GM19455 (cell line): ENCODE measurements at regions not wholly inside any gene's neighbourhood (a gene's known extent, or its start where the extent isn't known, plus 50 kb on each side); places are given as distances from the start of the nearest gene placed in this dataset.
"Not testable (repeated sequence)": the region's sequence is repeated elsewhere in the genome, so short reads cannot be mapped to it uniquely, and the experiment has no call there.

ENCODE experiments used
- ATAC-seq: cut with Tn5 transposase; IDR thresholded peaks from one replicate; pipeline ENCODE4 v1.9.1; 2021; ENCODE audit not compliant: unreplicated experiment

DNA sequence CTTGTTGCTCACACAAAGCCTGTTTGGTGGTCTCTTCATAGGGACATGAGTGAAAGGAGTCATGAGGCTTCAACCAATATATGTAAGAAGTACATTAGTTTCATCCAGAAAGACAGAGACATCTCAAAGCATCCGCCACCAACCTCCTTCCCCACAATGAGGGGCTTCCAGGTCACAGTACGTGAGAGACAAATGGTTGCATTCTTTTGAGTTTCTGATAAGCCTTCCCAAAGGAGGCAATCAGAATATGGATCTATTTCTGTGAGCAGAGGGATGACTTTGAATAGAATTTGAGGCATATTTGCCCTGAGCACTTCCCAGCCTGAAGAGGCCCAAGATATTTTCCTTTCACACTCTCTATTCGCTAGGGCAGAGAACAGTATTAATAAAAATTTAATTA, 931.1 kb downstream of the FAM181B start:
- no peak for ATAC-seq

DNA sequence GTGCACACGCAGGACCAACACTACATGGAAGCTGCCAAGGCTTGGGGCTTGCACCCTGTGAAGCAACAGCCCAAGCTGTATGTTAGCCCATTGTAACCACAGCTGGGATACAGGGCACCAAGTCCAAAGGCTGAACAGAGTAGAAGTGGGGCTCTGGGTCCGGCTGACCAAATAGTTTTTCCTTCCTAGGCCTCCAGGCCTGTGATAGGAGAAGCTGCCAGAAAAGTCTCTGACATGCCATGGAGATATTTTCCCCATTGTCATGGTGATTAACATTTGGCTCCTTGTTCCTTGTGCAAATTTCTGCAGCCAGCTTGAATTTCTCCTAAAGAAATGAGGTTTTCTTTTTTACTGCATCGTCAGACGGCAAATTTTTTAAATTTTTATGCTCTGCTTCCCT, 941.2 kb downstream of the FAM181B start:
- no peak for ATAC-seq

DNA sequence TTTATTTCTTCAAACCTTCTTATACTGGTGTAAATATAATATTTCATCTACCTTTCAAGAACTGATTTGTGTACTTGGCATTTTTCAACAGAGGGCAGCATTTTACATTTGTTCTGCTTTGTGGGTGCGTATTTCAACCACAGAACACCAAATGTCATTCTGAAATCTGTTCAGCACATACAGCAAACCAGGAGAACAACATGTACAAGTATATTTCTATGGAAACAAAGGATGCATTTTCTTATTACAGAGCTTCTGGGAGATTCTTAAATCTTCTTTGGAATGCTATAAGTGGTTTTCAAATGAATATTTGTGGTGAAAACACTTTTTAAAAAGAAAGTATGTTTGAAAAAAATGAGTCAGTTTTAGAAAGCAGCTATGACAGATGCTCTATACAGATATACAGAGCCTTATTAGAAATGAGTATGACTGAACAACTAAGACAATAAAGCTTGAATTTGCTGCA, 946.0 kb downstream of the FAM181B start:
- no peak for ATAC-seq

DNA sequence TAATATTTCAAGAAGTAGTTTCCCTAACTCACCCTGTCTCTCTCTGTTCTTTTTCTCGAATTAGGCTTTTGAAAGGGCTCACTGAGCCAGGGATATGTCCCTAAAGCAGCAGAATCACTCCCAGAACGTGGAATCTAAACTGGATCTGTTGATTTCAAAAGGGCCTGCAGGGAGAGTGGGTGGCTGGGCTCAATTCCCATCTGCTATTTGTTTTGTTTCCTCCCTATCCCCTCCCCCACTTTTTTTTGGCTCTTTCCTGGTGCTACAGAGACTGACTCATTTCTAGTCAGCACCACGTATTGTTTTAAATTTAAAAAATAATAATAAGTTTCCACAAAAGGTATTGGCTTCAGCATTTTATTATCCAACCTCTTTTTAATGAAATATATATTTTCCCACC, 961.5 kb downstream of the FAM181B start:
- no peak for ATAC-seq

DNA sequence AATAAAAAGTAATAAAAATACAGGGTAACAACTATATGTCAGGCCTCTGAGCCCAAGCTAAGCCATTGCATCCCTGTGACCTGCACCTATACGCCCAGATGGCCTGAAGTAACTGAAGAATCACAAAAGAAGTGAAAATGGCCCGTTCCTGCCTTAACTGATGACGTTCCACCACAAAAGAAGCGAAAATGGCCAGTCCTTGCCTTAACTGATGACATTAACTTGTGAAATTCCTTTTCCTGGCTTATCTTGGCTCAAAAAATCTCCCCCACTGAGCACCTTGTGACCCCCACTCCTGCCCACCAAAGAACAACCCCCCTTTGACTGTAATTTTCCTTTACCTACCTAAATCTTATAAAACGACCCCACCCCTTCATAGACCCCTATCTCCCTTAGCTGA, 963.8 kb downstream of the FAM181B start:
- ATAC-seq: not testable (repeated sequence)

DNA sequence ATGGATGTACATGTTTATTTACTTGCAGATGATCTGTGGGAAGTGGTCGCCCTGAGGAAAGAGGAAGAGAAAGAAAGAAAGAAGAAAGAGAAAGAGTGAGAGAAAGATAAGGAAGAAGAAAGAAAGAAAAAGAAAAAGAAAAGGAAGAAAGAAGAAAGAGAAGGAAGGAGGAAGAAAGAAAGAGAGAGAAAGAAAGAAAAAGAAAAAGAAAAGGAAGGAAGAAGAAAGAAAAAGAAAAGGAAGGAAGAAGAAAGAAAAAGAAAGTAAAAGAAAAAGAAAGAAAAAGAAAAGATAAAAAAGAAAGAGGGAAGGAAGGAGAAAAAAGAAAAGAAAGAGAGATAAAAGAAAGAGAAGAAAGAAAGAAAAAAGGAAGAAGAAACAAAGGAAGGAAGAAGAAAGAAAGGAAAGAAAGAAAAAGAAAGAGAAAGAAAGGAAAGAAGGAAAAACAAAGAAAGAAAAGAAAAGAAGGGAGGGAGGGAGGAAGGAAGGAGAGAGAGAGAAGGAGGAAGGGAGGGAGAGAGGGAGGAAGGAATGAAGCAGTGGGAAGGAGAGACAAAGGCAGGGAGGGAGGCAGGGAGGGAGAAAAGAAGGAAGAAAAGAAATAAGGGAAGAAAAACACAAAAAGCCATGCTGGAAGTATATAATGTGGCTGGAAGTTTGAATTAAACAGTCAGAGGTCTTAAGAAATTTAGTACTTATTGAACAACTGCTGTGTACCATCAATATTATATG, 976.6 kb downstream of the FAM181B start:
- ATAC-seq: no peak

DNA sequence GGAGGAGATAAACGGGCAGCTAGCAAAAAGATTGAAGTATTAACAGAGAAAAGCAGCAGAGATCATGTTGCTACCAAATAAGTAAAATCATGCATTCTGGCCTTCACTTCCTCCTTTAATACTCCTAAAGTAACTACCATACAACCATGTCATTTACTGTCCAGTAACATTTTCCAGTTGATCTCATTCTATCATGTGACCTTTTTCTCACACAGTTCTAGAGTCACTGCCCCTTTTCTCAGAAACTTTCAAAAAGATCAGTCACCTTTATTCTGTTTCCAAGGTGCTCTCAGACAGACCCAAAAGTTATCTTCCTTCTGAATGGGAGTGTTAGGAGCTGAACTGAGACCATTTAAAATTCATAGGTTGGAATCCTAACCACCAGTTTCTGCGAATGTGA, 984.4 kb downstream of the FAM181B start:
- ATAC-seq: no peak

DNA sequence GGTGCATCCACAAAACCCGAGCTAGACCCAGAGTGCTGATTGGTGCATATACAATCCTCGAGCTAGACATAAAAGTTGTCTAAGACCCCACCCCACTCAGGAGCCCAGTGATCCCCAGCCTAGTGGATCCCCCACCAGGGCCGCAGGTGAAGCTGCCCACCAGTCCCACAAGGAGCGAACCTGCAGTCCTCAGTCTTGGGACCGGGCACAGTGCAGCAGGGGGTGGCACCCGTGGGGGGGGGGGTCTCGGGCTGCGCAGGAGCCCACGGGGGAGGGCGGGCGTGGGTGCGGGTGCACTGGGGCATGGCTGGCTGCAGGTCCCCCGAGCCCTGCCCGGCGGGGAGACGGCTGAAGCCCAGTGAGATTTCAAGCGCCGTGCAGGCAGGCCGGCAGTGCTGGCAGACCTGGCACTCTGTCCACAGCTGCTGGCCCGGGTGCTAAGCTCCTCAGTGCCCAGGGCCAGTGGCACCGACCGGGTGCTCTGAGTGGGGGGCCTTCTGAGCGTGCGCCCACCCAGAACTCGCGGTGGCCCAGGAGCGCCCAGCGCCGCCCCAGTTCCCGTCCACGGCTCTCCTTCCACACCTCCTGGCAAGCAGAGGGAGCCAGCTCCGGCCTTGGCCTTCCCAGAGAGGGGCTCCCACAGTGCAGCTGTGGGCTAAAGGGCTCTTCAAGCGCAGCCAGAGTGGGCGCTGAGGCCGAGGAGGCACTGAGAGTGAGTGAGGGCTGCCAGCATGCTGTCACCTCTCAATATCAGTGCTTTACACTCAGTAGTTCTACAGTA, 989.1 kb downstream of the FAM181B start:
- no peak for ATAC-seq

DNA sequence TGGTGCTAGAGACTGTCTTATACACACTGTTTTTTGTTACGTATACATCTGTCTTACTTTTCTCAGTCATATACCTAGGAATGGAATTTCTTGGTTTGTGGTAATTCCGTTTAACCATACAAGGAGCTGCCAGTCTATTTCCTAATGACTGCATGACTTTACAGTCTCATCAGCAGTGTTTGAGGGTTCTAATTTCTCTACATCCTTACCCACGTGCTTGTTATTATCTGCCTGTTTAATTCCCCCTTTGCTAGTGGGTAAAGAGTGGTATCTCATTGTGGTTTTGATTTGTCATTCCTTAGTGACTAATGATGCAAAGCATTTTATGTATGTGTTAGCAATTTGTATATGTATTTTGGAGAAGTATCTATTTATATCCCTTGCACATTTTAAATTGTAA, 1008.0 kb downstream of the FAM181B start:
- ATAC-seq: no peak

DNA sequence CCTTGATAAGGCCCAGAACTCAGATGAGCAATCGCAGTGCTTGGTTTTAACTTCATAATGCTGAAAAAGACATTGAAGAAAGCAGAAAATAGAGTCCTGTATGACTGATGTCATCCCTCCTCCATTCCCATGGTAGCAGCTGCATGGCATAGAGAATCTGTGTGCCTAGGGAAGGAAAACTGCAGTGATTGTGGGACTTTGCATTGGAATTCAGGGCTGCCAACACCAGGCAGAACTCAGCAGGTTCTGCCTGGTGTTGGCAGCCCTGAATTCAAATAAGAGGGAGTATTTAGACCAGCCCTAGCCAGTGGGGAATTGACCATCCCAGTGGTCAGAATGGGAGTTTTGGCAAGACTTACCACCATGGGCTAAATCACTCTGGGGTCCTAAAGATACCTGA, 1016.0 kb downstream of the FAM181B start:
- no peak for ATAC-seq

DNA sequence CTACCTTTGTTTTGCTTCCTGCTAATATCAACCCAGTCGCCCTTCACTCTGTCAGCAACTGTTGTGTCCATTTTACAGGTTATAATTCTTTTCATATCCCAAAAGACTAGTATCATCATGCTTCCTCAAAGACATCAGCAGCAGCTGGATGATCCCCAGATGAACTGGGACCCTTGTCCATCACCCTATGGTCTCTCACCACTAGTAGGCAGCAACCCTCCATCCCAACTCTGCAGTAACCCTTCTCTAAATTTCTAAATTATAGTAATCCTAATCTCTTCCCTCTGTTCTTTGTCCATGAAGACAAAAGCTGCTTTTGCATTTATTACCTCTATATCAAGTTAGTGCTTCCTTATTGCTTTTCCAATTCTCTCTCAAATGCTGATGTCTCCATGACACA, 1025.8 kb downstream of the FAM181B start:
- no peak for ATAC-seq

DNA sequence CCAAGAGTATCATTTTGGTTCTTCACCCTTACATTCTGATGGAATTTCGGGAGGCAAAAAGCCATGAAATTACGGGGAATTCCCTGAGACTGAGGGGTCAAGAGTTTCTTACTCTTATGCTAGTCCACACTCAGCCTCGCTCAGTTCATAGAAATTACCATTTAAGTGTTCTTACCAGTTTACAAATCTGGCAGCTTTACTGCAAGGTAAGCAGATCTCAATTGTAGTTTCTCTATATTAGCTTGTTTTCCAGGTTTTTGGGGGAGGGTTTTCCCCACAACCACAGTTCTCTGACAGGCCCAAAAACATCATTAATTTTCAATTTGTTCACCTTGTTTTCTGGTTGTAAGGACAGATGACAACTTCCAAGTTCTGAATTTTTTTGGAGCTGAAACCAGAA, 1028.4 kb downstream of the FAM181B start:
- ATAC-seq: no peak

DNA sequence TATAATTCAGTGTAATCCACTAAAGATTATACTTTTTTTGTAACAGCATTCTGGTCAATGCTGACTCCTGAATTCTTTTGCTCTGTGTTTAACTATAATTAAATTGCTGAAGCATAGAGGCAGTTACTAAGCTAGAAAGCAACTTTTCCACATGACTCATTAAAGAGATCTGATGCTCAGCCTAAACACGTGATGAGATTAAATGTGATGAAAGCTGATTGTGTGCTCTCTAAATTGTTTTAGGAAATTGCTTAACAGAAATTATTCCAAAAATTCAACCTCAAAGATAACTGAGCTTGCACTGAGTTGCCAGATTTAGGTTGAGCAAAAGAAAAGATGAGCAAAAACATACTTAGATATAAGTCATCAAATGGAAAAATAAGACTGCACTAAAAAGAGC, 1033.6 kb downstream of the FAM181B start:
- no peak for ATAC-seq

DNA sequence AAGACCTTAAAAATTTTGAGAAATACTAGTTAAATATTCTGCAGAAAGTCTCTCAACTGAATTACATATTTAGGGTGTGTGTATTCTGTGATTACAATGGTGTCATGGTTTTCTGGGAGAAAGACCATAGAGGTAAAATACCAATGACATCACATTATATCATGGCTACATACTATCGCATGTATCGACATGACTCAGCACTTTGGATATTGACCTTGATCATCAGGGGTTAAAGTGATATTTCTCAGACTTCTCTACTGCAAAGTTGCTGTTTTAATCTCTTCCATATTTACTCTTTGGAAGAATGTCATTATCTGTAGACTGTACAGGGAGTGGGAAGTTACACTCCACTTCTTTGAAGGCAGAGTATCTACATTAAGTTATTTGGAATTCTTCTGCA, 1046.6 kb downstream of the FAM181B start:
- ATAC-seq: no peak

DNA sequence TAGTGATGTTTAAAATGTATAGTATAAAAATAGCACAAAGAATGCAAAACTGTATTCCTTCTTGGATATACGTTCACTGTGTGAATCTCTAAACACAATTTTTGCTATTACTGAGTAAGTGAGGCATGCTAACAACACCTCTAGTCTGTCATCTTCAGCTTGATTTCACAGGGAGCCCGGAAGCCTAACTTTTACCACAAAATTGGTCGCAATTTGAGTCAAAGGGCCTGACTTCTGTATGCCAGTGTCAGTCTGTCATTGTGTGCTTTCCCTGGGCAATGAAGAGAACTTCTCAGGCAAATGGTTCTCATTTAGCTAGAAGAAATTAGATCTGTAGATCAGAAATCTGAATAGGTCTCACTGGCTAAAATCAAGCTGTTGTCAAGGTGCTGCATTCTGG, 1059.5 kb downstream of the FAM181B start:
- no peak for ATAC-seq

DNA sequence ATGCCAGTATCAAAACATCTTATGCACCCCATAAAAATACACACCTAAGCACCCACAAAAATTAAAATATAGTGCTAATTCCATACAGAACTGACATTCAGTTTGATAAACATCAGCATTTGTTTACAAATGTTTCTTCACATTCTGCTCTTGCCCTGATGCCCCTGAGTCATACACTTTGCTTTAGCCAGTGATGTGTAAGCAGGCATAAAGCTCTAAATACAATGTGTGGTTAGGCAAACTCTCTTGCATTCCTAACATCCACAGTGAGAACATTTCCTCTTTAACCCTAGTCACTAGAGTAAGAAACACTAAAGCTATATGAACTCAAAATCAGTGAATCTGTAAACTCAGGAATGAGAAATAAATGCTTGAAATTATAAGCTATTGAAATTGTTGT, 1060.7 kb downstream of the FAM181B start:
- ATAC-seq: no peak

DNA sequence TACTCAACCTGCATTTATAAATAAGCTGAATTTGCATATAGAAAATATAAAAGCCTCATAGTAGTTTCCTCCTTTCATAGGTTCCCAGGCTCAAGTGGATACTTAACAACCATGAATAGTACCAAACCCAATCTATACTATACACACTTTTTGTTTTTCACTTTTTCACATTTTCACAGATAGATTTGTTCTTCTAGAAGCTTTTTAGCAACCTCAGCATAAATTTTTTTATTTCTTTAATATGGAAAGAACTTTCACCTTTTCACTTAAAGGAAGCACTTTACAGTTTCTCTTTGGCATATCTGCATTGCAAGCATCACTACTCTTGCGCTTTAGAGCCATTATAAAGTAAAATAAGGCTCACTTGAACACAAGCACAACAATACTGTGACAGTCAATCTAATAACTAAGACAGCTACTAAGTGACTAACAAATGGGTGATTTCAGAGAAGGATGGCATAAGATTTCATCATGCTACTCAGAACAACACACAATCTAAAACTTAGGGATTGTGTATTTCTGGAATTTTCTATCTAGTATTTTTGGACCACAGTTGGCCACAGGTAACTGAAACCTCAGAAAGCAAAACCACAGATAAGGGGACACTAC, 1063.6 kb downstream of the FAM181B start:
- ATAC-seq: no peak

DNA sequence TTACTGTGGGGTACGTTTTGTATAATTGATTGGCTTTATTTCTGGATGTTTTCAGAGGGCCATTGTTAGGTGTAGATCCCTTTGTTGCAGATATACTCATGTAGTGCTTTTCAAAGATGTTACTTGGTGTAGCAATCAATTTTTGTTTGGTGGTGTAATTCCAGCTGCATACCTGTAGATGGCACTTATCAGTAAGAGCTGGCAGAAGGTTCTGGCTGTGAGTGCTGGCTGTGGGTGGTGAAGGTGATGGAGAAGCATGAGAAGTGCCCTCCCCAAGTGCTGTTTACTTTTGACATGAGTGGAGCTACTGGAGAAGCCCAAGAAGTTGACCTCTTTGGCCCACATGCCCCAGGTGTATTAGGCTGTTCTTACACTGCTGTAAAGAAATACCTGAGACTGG, 1074.9 kb downstream of the FAM181B start:
- ATAC-seq: peak; percentile 73

DNA sequence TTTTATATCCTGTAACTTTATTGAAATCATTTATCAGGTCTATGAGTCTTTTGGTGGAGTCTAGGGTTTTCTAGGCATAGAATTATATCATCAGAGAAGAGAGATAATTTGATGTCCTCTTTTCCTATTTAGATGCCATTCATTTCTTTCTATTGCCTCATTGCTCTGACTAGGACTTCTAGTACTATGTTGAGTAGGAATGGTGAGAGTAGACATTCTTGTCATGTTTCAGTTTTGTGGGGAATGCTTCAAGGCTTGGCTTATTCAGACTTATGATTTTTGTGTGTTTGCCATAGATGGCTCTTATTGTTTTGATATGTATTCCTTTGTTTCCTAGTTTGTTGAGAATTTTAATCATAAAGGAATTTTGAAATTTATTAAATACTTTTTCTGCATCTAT, 1078.3 kb downstream of the FAM181B start:
- no peak for ATAC-seq

DNA sequence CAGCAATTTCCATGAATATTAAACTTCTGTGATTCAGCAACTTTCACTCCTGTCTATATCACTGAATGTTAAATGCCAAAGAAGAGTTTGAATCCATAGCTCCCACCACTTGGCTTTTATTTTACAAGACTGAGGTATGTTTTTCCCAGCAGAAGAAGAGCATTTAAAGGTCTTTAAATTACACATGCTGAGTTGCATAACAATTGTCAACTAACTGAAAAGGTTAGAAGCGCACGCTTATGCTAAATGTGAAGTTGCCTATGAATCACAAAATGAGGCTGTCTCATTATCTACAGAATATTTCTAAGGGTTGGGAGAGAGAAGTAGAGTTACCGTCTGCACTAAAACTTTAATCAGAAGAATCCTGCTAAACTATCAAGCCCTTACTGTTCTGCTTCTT, 1086.3 kb downstream of the FAM181B start:
- no peak for ATAC-seq

DNA sequence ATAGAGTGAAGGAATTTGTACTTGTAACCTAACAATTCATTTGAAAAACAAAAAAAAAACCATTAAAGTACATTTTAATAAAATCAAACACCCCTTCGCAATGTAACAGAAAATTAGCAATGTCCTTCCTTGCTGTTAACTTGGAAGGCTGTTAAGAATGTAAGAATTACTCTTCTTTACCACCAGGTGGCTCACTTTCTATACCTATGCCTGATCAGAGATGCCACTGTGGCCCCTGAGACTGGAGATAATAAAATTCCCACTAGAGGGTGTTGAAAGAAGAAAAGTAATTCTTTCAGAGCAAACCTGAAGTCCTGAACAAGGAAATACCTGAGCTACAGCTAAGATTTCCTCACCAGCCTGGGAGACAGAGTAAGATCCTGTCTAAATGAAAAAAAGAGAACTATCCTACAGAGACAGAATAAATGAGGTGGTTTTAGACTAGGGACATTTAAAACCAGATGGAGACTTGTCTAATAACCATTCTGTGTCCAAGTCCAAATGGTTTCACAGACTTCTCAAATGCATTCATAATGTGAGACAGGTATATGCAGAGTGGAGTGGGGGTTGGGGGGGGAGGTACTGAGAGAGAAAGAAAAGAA, 1089.3 kb downstream of the FAM181B start:
- peak; percentile 93 for ATAC-seq

DNA sequence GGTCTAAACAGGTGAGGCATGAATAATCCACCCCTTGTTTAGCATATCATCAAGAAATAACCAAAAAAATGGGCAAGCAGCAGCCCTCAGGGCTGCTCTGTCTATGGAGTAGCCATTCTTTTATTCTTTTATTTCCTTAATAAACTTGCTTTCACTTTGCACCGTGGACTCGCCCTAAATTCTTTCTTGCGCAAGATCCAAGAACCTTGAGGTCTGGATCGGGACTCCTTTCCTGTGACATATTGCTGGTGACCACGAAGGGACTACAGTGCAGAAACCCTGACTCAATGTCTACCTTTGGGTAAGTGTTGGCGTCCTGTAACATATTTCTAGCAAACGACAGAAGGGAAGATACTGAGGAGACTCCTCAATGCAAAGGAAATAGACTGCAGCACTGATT, 1099.2 kb downstream of the FAM181B start:
- no peak for ATAC-seq
